ENCODE measurements at regions not wholly inside any gene's neighbourhood (a gene's known extent, or its start where the extent isn't known, plus 50 kb on each side); places are given as distances from the start of the nearest gene placed in this dataset.
"Not testable (repeated sequence)": the region's sequence is repeated elsewhere in the genome, so short reads cannot be mapped to it uniquely, and the experiment has no call there.

GRCh38 chr2:236375973-236376476, 111.8 kb upstream of the ASB18 start:
- DNase-seq (ENCODE audit: low spot score): no peak

GRCh38 chr2:236376566-236377244, 112.5 kb upstream of the ASB18 start:
- no peak for DNase-seq (ENCODE audit: low spot score)

- DNase-seq (ENCODE audit: low spot score): no peak
Measured at GRCh38 chr2:236380051-236380612, 115.9 kb upstream of the ASB18 start.

DNA sequence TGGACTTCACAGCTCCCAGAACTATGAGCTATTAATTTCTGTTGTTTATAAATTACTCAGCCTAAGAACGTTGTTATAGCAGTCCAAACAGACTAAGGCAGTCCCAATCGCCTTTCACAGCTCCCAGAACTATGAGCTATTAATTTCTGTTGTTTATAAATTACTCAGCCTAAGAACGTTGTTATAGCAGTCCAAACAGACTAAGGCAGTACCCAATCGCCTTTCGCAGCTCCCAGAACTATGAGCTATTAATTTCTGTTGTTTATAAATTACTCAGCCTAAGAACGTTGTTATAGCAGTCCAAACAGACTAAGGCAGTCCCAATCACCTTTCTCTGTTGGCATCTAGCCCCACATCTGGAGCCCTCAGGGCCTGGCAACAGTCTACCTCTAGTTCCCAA, 117.0 kb upstream of the ASB18 start:
- DNase-seq (ENCODE audit: low spot score): not testable (repeated sequence)

GRCh38 chr2:236389284-236390216, 125.3 kb upstream of the ASB18 start:
- not testable (repeated sequence) for DNase-seq (ENCODE audit: low spot score)

DNA sequence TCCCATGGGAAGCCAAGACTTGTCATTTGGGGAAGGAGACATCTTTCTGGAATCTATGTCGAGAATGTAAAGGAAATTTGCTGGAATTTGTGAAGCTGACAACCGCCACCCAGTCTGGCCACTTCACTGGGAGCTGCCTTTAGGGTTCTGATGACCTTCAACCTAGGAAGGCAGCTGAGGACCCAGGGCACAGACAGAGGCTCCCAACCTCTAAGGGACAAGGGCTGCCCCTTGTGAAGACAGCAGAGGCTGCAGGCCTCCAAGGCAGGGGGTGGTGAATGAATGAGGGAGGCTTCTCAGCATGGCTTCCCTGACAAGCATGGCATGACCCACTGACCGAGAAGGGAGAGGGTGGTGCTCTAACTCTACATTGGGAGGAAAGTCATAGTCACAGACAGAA, 128.9 kb upstream of the ASB18 start:
- no peak for DNase-seq (ENCODE audit: low spot score)

DNA sequence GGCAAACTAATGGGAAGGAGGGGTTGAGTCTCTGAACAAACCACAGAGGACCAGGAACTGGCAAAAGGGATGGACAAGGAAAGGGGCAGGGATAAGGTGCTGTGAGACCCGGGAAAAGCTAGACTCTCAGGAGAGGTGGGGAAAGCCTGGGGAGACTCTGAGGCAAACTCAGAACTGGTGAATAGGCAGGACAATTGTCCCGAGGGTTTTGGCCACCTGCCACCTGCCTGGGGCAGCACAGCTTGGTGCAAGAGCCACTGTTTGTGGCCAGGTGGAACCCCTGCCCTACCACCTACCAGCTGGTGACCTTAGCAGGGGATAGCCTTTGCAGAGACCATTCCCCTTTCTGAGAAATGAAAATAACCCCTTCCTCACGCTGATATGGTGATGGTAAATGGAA, 129.4 kb upstream of the ASB18 start:
- DNase-seq (ENCODE audit: low spot score): no peak

GRCh38 chr2:236394571-236394970, 130.4 kb upstream of the ASB18 start:
- no peak for DNase-seq (ENCODE audit: low spot score)

DNA sequence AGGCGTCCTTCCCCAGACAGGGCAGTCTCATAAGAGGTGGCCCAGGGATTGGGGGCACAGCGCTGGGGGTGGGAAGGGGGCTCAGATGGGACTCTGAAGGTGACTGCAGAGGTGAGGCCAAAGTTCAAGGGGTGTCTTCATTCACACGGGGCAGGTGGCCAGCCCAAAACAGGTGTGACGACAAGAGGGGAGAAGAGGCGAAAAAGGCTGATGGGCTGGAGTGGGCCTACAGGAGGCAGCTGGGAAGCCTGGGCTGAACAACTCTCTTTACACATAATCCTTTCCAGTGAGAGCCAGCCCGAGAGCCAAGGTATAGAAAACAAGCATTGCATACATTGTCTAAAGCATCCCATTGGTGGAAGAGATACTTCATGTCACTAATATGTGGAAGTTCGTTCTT, 130.9 kb upstream of the ASB18 start:
- DNase-seq (ENCODE audit: low spot score): no peak

DNA sequence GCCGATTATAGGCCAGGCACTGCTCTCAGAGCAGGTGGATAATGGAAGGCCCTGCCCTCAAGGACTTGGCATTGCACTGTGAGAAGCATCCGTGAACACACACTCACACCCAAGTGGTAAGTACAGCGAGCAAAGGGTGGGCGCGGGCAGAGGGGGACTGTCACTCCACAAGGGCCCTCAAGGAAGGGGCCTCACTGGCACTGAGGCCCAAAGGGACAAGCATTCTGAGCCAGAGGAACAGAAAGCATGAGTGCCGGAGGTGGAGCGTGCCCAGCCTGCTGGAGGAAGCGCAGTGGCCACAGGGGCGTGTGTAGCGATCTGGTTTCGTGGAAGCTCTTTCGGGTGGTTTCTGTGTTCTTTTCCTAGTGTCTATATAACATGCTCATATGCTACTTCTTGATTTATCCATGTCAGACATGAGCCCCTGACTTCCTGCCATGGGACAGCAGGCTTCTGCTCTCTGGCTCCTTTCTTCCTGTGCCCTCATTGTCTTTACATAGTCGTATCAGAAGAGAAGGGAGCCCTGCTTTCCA, 132.7 kb upstream of the ASB18 start:
- DNase-seq (ENCODE audit: low spot score): no peak

- DNase-seq (ENCODE audit: low spot score): no peak
Measured at GRCh38 chr2:236397681-236398080, 133.5 kb upstream of the ASB18 start.

DNA sequence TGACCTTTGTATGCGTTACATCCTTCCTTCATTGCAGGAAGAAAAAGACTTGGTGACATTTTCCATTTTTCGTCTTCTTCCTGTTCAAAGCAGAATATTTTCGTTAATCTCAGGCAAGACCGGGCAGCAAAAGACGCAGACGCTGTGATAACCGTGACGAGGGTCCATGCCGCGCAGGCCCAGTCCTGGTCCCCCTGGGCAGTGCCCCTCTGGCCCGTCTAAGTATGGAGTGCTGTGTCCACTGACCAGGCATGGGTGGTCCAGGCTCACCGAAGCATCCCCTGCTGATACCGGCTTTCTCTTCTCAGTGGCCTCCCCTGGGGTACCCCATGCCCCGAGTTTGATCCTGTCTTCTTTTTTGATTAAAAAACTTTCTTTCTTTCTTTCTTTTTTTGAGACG, 135.2 kb upstream of the ASB18 start:
- no peak for DNase-seq (ENCODE audit: low spot score)

- DNase-seq (ENCODE audit: low spot score): no peak
Measured at GRCh38 chr2:236400046-236400574, 135.9 kb upstream of the ASB18 start.

GRCh38 chr2:236400594-236401360, 136.6 kb upstream of the ASB18 start:
- no peak for DNase-seq (ENCODE audit: low spot score)

- DNase-seq (ENCODE audit: low spot score): no peak
Measured at GRCh38 chr2:236402033-236402790, 138.0 kb upstream of the ASB18 start.

GRCh38 chr2:236403125-236403524, 138.9 kb upstream of the ASB18 start:
- DNase-seq (ENCODE audit: low spot score): no peak

- no peak for DNase-seq (ENCODE audit: low spot score)
Measured at GRCh38 chr2:236403811-236404210, 139.6 kb upstream of the ASB18 start.

GRCh38 chr2:236404346-236404745, 140.1 kb upstream of the ASB18 start:
- no peak for DNase-seq (ENCODE audit: low spot score)

- no peak for DNase-seq (ENCODE audit: low spot score)
Measured at GRCh38 chr2:236405357-236405756, 141.2 kb upstream of the ASB18 start.

GRCh38 chr2:236408090-236408489, 143.9 kb upstream of the ASB18 start:
- no peak for DNase-seq (ENCODE audit: low spot score)

DNA sequence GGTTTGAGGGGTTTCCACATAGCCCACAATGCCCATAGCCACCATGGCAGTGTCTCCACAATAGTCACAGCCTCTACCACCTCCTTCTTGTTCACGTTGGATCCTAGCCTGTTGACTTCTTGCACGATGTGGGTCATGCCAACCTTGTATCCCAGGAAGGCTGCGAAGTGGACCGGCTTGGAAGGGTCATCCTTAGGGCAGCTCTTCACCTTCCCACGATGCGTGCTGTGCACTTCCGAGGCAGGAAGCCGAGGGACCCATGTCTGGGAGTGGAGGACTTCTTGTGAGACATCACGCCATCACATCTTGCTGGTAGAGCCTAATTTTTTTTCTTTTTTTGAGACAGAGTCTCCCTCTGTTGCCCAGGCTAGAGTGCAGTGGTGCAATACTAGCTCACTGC, 144.6 kb upstream of the ASB18 start:
- DNase-seq (ENCODE audit: low spot score): no peak
